HepG2 (cell line): ENCODE measurements at regions not wholly inside any gene's neighbourhood (a gene's known extent, or its start where the extent isn't known, plus 50 kb on each side); places are given as distances from the start of the nearest gene placed in this dataset.

Source experiments
- ELF1 ChIP-seq: sonication (generic); formaldehyde crosslinking; IDR thresholded peaks from 2 replicates; pipeline ENCODE4 v1.4.0; 2020; ENCODE audit warnings: missing genetic modification reagents
- POLR2A ChIP-seq, 2 experiments: IDR thresholded peaks; 2 replicates each; pipeline ENCODE4 v1.6.1; 2011; ENCODE audit warnings: low read depth in 2 of 2, low read length in 2 of 2, mild to moderate bottlenecking in 1 of 2, moderate library complexity in 1 of 2; ENCODE audit not compliant: insufficient read depth in 1 of 2
- RAD51 ChIP-seq: fragments of 450-650 bp; IDR thresholded peaks from 2 replicates; pipeline ENCODE4 v1.6.1; 2016; ENCODE audit warnings: borderline replicate concordance
- RNF2 ChIP-seq: fragments of 450-650 bp; conservative IDR thresholded peaks from 2 replicates; pipeline ENCODE4 v1.6.1; 2016; ENCODE audit warnings: low read depth
- ZC3H4 ChIP-seq: sonication (generic); formaldehyde crosslinking; IDR thresholded peaks from 2 replicates; pipeline ENCODE4 v1.4.0; 2020; ENCODE audit warnings: missing genetic modification reagents, borderline replicate concordance
- ZNF446 ChIP-seq: sonication (generic); formaldehyde crosslinking; IDR thresholded peaks from 2 replicates; pipeline ENCODE4 v1.5.0; 2020; ENCODE audit warnings: mild to moderate bottlenecking, missing genetic modification reagents
- ZNF616 ChIP-seq: sonication (generic); formaldehyde crosslinking; IDR thresholded peaks from 2 replicates; pipeline ENCODE4 v1.5.0; 2020; ENCODE audit warnings: low read depth, mild to moderate bottlenecking, missing genetic modification reagents
- TF ChIP-seq, protein P1 (sequence below): sonication (generic); formaldehyde crosslinking; IDR thresholded peaks from 2 replicates; pipeline ENCODE4 v1.5.0; 2020; ENCODE audit warnings: mild to moderate bottlenecking, missing genetic modification reagents, moderate library complexity
- TF ChIP-seq, protein P2 (sequence below): IDR thresholded peaks from 2 replicates; pipeline ENCODE4 v1.6.1; 2012; ENCODE audit warnings: low read depth, low read length, improper control_type of control experiment
- TF ChIP-seq, protein P3 (sequence below): sonication (generic); formaldehyde crosslinking; IDR thresholded peaks from 2 replicates; pipeline ENCODE4 v1.8.1; 2023; ENCODE audit warnings: missing genetic modification reagents, inconsistent platforms, borderline replicate concordance

DNA sequence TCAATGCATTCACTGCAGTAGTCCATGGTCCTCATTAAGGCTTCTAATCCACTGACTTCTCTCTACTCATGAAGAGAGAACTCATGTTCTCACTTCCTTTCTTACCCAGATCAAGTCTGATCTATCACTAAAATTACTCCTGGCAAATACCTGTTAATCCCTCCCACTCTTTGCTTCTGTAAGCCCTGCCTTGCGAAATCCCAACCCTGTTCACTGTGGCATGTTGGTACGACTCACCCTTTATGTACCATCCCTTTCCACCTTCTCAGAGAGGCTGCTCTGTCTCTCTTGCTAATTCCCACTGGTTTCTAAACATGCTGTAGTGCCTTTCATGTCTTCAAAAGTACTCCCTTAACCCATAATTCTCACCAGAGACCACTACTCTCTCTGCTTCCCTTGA is 272.2 kb upstream of the ACVR2A start:
- TF ChIP-seq RNF2 (no peak), POLR2A (IDR thresholded peaks at IDR 0.05; ENCODE audit: insufficient read depth in 1 of 2, low read depth in 2 of 2, low read length in 2 of 2) (no peak), RAD51 (no peak), ELF1 (CRISPR knock-in tag) (no peak), ZC3H4 (CRISPR knock-in tag) (no peak), ZNF616 (CRISPR knock-in tag) (no peak), ZNF446 (CRISPR knock-in tag) (no peak)
- TF ChIP-seq, protein P1, sequence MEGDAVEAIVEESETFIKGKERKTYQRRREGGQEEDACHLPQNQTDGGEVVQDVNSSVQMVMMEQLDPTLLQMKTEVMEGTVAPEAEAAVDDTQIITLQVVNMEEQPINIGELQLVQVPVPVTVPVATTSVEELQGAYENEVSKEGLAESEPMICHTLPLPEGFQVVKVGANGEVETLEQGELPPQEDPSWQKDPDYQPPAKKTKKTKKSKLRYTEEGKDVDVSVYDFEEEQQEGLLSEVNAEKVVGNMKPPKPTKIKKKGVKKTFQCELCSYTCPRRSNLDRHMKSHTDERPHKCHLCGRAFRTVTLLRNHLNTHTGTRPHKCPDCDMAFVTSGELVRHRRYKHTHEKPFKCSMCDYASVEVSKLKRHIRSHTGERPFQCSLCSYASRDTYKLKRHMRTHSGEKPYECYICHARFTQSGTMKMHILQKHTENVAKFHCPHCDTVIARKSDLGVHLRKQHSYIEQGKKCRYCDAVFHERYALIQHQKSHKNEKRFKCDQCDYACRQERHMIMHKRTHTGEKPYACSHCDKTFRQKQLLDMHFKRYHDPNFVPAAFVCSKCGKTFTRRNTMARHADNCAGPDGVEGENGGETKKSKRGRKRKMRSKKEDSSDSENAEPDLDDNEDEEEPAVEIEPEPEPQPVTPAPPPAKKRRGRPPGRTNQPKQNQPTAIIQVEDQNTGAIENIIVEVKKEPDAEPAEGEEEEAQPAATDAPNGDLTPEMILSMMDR (CRISPR knock-in tag): no peak
- TF ChIP-seq, protein P2, sequence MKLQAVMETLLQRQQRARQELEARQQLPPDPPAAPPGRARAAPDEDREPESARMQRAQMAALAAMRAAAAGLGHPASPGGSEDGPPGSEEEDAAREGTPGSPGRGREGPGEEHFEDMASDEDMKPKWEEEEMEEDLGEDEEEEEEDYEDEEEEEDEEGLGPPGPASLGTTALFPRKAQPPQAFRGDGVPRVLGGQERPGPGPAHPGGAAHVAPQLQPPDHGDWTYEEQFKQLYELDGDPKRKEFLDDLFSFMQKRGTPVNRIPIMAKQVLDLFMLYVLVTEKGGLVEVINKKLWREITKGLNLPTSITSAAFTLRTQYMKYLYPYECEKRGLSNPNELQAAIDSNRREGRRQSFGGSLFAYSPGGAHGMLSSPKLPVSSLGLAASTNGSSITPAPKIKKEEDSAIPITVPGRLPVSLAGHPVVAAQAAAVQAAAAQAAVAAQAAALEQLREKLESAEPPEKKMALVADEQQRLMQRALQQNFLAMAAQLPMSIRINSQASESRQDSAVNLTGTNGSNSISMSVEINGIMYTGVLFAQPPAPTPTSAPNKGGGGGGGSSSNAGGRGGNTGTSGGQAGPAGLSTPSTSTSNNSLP: no peak
- TF ChIP-seq, protein P3, sequence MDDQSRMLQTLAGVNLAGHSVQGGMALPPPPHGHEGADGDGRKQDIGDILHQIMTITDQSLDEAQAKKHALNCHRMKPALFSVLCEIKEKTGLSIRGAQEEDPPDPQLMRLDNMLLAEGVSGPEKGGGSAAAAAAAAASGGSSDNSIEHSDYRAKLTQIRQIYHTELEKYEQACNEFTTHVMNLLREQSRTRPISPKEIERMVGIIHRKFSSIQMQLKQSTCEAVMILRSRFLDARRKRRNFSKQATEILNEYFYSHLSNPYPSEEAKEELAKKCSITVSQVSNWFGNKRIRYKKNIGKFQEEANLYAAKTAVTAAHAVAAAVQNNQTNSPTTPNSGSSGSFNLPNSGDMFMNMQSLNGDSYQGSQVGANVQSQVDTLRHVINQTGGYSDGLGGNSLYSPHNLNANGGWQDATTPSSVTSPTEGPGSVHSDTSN: no peak
